GM12878 (cell line): ENCODE measurements at regions not wholly inside any gene's neighbourhood (a gene's known extent, or its start where the extent isn't known, plus 50 kb on each side); places are given as distances from the start of the nearest gene placed in this dataset.

Experiments used
- ATAC-seq: fragments of 200-7000 bp; cut with Tn5 transposase; 3 replicates; pipeline ENCODE4 v1.9.1; 2020; ENCODE audit warnings: mild to moderate bottlenecking, moderate library complexity
- BruUV-seq: library from RNA; stranded (reverse); fragments of 400-500 nt; replicated peaks from 2 replicates; lab custom pipeline; 2021; lab: Mats Ljungman, UMichigan
- CTCF ChIA-PET: fragments of 300-600 bp; sonication (Branson Sonifier 250); formaldehyde crosslinking; extraction: SDS; loops from one replicate; lab custom pipeline; 2021; ENCODE audit warnings: inconsistent platforms; lab: Yijun Ruan, JAX
- POLR2A ChIA-PET: fragments of 350-600 bp; formaldehyde crosslinking; extraction: SDS; loops from one replicate; lab custom pipeline; 2021; ENCODE audit warnings: inconsistent platforms; lab: Charles Lee
- RAD21 ChIA-PET: fragments of 300-600 bp; sonication (Branson Sonifier 250); formaldehyde crosslinking; loops from one replicate; lab custom pipeline; 2023; ENCODE audit warnings: antibody characterized with exemption; ENCODE audit not compliant: unreplicated experiment; lab: Charles Lee
- SMC1A ChIA-PET: fragments of 300-600 bp; sonication (Branson Sonifier 250); formaldehyde crosslinking; loops from one replicate; lab custom pipeline; 2023; ENCODE audit not compliant: unreplicated experiment, uncharacterized antibody; lab: Charles Lee
- DNase-seq: peaks from one replicate; pipeline ENCODE4 v3.0.0-alpha.2; 2011; ENCODE audit warnings: low read depth, low spot score
- FAIRE-seq: peaks from 3 replicates; lab custom pipeline; 2011; peaks lifted over from hg19 to GRCh38; lab: Jason Lieb, UNC
- H2AFZ ChIP-seq: 2 replicates; pipeline ENCODE4 v1.6.0; 2011; ENCODE audit warnings: low read depth, low read length, control low read depth; ENCODE audit not compliant: control insufficient read depth
- H3K27ac ChIP-seq: 2 replicates; pipeline ENCODE4 v1.5.1; 2011; ENCODE audit warnings: control low read depth; ENCODE audit not compliant: control insufficient read depth, insufficient read depth
- H3K27me3 ChIP-seq, 2 experiments: replicated peaks in 1 of 2; 2 replicates each; pipeline versions ENCODE4 v1.6.0 to v1.6.1; 2011; ENCODE audit warnings: low read length in 1 of 2; ENCODE audit not compliant: control insufficient read depth in 2 of 2, insufficient read depth in 2 of 2
- H3K36me3 ChIP-seq, 2 experiments: 2 replicates each; pipeline ENCODE4 v1.5.1; 2011; ENCODE audit warnings: low read length in 1 of 2; ENCODE audit not compliant: control insufficient read depth in 2 of 2, insufficient read depth in 2 of 2
- H3K4me1 ChIP-seq: 2 replicates; pipeline ENCODE4 v1.6.1; 2011; ENCODE audit warnings: mild to moderate bottlenecking, low read length, moderate library complexity, mixed read lengths; ENCODE audit not compliant: control insufficient read depth, insufficient read depth
- H3K4me2 ChIP-seq: 2 replicates; pipeline ENCODE4 v1.6.0; 2011; ENCODE audit warnings: control low read depth; ENCODE audit not compliant: control insufficient read depth, insufficient read depth
- H3K4me3 ChIP-seq: fragments of 200-600 bp; sonication (generic); 2 replicates; pipeline ENCODE4 v1.5.1; 2016
- H3K79me2 ChIP-seq: 2 replicates; pipeline ENCODE4 v1.6.0; 2011; ENCODE audit warnings: low read length; ENCODE audit not compliant: control insufficient read depth, insufficient read depth
- H3K9ac ChIP-seq: 2 replicates; pipeline ENCODE4 v1.8.0; 2011; ENCODE audit warnings: low read length, control low read depth, mixed read lengths; ENCODE audit not compliant: control insufficient read depth, insufficient read depth
- H3K9me3 ChIP-seq: replicated peaks from 3 replicates; pipeline ENCODE4 v1.5.1; 2011; ENCODE audit warnings: mild to moderate bottlenecking, low read length; ENCODE audit not compliant: control insufficient read depth, insufficient read depth
- H4K20me1 ChIP-seq: 2 replicates; pipeline ENCODE4 v1.6.0; 2011; ENCODE audit not compliant: control insufficient read depth, insufficient read depth
- CHD1 ChIP-seq: IDR thresholded peaks from 2 replicates; pipeline ENCODE4 v1.6.1; 2012; ENCODE audit warnings: low read depth, low read length, improper control_type of control experiment
- FOXM1 ChIP-seq: IDR thresholded peaks from 2 replicates; pipeline ENCODE4 v1.6.1; 2012; ENCODE audit warnings: low read depth, mild to moderate bottlenecking, inconsistent platforms, low read length, moderate library complexity
- KLF5 ChIP-seq: fragments of 450-650 bp; IDR thresholded peaks from 2 replicates; pipeline ENCODE4 v1.6.1; 2014; ENCODE audit warnings: mild to moderate bottlenecking; ENCODE audit not compliant: partially characterized antibody
- MEF2B ChIP-seq: fragments of 450-650 bp; IDR thresholded peaks from 2 replicates; pipeline ENCODE4 v1.6.1; 2018; ENCODE audit warnings: mild to moderate bottlenecking, moderate library complexity; ENCODE audit not compliant: partially characterized antibody, poor library complexity, severe bottlenecking
- NR2C1 ChIP-seq: fragments of 450-650 bp; IDR thresholded peaks from 2 replicates; pipeline ENCODE4 v1.6.1; 2017; ENCODE audit warnings: antibody characterized with exemption, mild to moderate bottlenecking, moderate library complexity
- POLR2AphosphoS5 ChIP-seq: IDR thresholded peaks from 2 replicates; pipeline ENCODE4 v1.6.1; 2011; ENCODE audit warnings: mild to moderate bottlenecking, low read length, inconsistent platforms
- RAD21 ChIP-seq: IDR thresholded peaks from 2 replicates; pipeline ENCODE4 v1.6.1; 2011; ENCODE audit warnings: mild to moderate bottlenecking, low read depth, low read length, moderate library complexity; ENCODE audit not compliant: insufficient read depth
- SMAD5 ChIP-seq: IDR thresholded peaks from 2 replicates; pipeline ENCODE4 v1.6.1; 2016; ENCODE audit warnings: antibody characterized with exemption, low read depth
- ZNF274 ChIP-seq: IDR thresholded peaks from one replicate; pipeline ENCODE4 v1.8.0; 2011; ENCODE audit not compliant: insufficient read length, insufficient read depth
- WGBS: methylation state at CpG from one replicate; pipeline ENCODE4 v1.1.6; 2016; ENCODE audit warnings: low lambda C conversion rate; ENCODE audit not compliant: insufficient replicate concordance, insufficient coverage; ENCODE audit errors: missing lambda C conversion rate; 5-methylcytosine and 5-hydroxymethylcytosine counted together
- in situ Hi-C: fragments of 300-500 bp; cut with MboI; formaldehyde crosslinking; loops from 9 replicates; pipeline ENCODE4 v1.14.3; 2018; ENCODE audit warnings: mixed read lengths
- intact Hi-C: fragments of 100-400 bp; cut with micrococcal nuclease; formaldehyde crosslinking; loops from one replicate; pipeline ENCODE4 v1.14.2; 2022; ENCODE audit not compliant: unreplicated experiment
- TF ChIP-seq, protein P1 (sequence below): fragments of 450-650 bp; IDR thresholded peaks from 2 replicates; pipeline ENCODE4 v1.6.1; 2017; ENCODE audit warnings: borderline replicate concordance
- TF ChIP-seq, protein P2 (sequence below): fragments of 450-650 bp; IDR thresholded peaks from 2 replicates; pipeline ENCODE4 v1.6.1; 2016; ENCODE audit warnings: mild to moderate bottlenecking, moderate library complexity, borderline replicate concordance

GRCh38 chr14:98956661-98957060 is 315.3 kb downstream of the BCL11B start:
- no peaks in the 10 kb centered on the region for H3K4me1 ChIP-seq
- intact Hi-C loops: no loop called here
- no peak overlapping the region for H3K4me2 ChIP-seq
- ChIA-PET CTCF (no interaction called here), POLR2A (no interaction called here), SMC1A (no interaction called here), RAD21 (no interaction called here)
- no peak overlapping the region for H3K9ac ChIP-seq
- H3K27me3 ChIP-seq: no peaks in the 10 kb centered on the region
- 5% methylated on average over 2 of the region's 2 CpGs for WGBS
- H3K9me3 ChIP-seq: no peaks in the 10 kb centered on the region
- in situ Hi-C loops: no loop called here
- H3K4me3 ChIP-seq: no peak overlapping the region
- no peaks in the 10 kb centered on the region for H3K79me2 ChIP-seq
- DNase-seq (no peak), ATAC-seq (no peak), FAIRE-seq (no peak)
- H4K20me1 ChIP-seq: no peaks in the 10 kb centered on the region
- no peaks in the 10 kb centered on the region for H3K36me3 ChIP-seq
- H3K27ac ChIP-seq: no peak overlapping the region
- H2AFZ ChIP-seq: no peak overlapping the region
- no peak for TF ChIP-seq FOXM1
- TF ChIP-seq ZNF274: no peak
- TF ChIP-seq POLR2AphosphoS5: no peak
- no peak for TF ChIP-seq NR2C1
- no peak for TF ChIP-seq SMAD5
- TF ChIP-seq, protein P1, sequence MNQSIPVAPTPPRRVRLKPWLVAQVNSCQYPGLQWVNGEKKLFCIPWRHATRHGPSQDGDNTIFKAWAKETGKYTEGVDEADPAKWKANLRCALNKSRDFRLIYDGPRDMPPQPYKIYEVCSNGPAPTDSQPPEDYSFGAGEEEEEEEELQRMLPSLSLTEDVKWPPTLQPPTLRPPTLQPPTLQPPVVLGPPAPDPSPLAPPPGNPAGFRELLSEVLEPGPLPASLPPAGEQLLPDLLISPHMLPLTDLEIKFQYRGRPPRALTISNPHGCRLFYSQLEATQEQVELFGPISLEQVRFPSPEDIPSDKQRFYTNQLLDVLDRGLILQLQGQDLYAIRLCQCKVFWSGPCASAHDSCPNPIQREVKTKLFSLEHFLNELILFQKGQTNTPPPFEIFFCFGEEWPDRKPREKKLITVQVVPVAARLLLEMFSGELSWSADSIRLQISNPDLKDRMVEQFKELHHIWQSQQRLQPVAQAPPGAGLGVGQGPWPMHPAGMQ: no peak
- no peak for TF ChIP-seq MEF2B
- no peak for TF ChIP-seq CHD1
- no peak for TF ChIP-seq KLF5
- TF ChIP-seq RAD21: no peak
- TF ChIP-seq, protein P2, sequence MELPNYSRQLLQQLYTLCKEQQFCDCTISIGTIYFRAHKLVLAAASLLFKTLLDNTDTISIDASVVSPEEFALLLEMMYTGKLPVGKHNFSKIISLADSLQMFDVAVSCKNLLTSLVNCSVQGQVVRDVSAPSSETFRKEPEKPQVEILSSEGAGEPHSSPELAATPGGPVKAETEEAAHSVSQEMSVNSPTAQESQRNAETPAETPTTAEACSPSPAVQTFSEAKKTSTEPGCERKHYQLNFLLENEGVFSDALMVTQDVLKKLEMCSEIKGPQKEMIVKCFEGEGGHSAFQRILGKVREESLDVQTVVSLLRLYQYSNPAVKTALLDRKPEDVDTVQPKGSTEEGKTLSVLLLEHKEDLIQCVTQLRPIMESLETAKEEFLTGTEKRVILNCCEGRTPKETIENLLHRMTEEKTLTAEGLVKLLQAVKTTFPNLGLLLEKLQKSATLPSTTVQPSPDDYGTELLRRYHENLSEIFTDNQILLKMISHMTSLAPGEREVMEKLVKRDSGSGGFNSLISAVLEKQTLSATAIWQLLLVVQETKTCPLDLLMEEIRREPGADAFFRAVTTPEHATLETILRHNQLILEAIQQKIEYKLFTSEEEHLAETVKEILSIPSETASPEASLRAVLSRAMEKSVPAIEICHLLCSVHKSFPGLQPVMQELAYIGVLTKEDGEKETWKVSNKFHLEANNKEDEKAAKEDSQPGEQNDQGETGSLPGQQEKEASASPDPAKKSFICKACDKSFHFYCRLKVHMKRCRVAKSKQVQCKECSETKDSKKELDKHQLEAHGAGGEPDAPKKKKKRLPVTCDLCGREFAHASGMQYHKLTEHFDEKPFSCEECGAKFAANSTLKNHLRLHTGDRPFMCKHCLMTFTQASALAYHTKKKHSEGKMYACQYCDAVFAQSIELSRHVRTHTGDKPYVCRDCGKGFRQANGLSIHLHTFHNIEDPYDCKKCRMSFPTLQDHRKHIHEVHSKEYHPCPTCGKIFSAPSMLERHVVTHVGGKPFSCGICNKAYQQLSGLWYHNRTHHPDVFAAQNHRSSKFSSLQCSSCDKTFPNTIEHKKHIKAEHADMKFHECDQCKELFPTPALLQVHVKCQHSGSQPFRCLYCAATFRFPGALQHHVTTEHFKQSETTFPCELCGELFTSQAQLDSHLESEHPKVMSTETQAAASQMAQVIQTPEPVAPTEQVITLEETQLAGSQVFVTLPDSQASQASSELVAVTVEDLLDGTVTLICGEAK: no peak
- no TSS peak for BruUV-seq
